Inflammatory macrophage treated with lipopolysaccharide for 1 hour (primary cell): ENCODE measurements at regions not wholly inside any gene's neighbourhood (a gene's known extent, or its start where the extent isn't known, plus 50 kb on each side); places are given as distances from the start of the nearest gene placed in this dataset.

Experiments used
- DNase-seq, 2 donors: peaks; one replicate each; pipeline ENCODE4 v3.0.0-alpha.2; 2020 to 2022

DNA sequence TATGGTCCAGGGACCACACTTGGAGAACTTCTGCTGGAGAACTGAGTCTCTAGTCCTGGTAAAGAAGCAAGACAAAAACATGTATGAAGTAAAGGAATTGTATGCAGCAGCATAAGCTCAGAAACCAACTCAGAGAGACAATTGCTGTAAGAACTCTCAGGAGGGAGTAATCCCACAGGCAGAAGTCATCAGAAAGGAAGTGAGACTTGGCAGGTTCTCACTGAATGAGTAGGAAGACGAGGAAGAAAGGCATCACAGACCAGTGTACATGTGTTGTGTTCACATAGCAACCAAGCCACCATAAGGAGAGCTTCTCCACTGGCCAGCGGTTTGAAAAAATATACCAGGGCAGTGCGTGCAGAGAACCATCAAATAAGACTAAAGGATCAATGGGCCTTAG lies 57.9 kb upstream of the FST start:
- peak in 1 of 2 donors; percentile 8 for DNase-seq

DNA sequence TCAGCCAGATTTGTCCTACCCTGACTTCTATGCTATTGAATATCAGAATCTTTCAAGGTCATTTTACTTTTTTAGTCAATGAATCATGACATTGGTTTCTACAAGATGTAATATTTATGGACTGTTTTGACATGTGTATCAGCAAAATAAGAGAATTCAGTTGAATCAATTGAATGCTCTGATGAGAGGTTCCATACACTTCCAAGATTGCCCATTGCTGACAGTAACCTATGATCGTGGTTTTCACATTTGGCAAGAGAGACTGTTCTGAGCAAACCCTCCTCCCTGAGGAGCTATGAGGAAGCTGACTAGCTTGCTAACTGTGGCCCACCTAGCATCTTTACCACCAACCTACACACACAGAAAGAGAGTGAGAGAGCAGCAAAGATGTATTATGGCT lies 56.7 kb upstream of the FST start:
- no peak for DNase-seq

DNA sequence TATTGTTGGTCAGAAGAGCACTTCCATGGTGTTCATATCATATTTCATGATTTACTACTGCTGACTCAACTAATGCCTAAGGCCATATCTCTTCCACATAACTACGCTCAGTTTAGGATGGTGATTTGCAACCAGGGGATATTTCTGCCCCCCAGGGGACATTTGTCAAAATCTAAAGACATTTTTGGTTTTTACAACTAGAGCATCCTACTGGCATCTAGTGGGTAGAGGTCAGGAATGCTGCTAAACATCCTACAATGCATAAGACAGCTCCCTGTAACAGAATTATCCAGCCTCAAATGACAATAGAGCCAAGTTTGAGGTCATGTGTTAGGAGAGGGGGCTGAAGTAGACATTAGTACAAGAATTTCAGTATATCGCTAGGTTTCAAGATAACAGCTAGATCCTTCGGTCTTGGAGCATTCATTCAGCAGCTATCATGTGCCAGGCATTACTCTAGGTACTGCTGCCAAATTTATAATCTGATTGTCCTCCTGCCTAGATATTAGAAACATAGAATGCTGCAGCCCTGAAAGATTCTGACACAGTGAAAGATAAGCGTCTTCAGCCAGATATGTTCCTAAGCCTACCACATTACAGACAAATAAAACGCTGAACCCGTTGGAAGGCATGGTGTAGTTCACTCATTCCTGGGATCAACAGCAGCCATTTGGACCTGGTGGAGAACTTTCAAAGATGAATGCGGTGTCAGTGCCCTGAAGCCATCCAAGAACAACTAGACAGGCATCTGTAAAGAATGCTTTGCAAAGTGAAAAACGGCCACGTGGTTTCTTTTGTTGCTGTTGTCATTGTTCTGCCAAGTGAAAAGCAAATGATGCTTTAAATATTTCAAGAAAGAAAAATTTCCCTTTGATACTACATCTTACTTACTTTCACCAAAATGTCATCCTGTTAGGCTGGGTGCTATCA lies 55.5 kb upstream of the FST start:
- DNase-seq, result no peak

DNA sequence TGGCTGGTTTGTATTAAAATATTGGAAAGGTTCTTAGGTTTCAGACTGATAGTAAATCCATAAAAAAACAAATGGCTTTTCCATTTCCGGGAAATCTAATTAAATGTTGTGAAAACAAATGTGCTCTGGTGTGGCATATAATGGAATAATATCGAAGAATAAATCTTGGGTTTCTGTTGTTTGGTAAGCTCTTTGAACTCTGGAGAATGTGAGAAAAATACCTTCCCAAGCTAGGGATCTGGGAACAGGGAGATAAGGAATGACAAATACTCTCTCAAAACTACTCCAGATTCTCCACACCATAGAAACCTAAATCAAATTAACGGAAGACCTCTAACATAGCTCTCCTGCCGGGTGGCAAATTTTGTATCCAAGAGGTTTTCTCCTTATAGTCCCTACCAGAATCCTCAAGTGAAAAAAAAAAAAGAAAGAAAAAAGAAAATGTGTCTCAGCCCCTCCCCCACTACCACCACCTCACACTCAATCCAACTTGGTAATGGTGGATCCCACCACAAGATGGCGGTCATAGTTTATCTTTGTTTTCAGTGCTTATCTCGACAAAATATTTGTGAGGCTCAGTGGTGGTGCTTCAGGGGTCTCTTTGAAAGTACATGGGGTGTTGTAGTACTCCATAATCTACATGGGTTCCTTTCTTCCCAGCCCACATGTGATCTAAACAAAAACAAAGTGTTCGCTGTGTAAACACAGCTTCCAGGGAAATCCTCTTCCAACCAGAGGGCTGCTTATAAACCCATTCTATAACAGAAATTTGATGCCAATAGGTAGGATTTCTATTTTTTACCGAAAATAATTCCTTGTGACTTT lies 54.5 kb upstream of the FST start:
- peak in 1 of 2 donors; percentile 50 for DNase-seq

DNA sequence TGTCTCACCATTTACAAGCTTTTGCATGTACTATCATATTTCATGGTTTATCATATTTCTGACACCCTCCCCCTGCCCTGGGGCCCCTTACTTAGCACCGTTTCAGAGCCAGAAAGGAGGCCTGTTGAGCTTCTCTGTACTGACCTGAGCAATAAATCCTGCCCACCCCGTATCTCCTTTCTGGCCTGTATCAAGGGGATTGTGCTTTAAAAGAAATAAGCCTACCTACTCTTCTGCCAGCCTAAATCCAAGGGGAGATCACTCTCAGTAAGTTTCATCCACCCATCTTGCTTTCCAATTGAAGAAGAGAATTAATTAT lies 54.0 kb upstream of the FST start:
- DNase-seq, result no peak

DNA sequence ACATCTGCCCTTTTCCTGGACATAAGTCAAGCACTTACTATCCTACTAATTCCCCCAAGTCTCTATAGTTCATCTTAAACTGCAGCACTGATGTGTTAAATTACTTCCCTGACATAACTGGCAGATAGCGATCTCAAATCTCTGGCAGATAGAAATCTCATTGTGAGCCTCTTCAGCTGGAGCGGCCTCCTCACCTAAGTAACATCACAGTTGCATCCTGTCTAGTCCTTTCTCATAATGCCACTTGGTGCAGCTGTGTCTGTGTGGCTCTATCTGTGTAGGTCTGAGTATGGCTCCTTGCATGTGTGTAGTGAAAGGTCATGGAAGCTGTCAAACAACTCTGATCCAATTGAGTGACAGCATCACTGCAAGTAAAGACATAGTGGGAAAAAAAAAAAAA lies 53.6 kb upstream of the FST start:
- DNase-seq, result no peak

DNA sequence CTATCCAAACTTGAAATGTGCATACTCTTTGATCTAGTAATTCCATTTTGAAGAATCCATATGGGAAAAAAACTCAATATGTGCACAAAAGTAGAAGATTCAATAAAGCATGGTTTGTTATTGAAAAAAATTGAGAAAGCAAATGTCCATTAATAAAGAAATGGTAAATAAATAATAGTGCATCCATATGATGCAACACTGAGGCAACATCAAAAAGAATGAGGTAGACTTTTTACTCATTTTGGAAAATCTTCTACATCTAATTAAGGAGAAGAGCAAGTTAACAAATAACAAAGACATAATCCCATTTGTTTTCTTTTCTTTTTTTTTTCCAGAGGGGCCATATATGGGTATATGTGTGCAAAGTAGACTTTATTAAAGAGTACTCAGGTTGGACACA lies 52.5 kb upstream of the FST start:
- DNase-seq, result no peak

DNA sequence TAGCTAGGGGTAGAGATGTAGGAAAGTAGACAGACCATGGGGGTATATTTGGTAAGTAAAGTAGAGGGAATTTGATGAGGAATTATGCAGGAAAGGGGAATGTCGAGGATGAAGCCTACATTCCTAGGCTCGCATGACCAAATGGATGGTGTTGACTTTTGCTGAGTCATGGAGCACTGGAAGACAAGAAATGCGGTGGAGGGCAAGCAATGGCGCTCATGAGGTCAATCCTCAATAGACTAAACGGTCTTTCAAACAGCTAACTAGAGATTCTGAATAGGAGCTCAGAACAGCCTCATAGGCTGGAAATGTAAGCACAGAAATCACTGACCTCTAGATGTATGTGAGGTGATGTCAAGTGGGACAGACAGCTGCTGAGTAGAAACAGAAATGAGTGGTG lies 50.7 kb upstream of the FST start:
- DNase-seq, result no peak

DNA sequence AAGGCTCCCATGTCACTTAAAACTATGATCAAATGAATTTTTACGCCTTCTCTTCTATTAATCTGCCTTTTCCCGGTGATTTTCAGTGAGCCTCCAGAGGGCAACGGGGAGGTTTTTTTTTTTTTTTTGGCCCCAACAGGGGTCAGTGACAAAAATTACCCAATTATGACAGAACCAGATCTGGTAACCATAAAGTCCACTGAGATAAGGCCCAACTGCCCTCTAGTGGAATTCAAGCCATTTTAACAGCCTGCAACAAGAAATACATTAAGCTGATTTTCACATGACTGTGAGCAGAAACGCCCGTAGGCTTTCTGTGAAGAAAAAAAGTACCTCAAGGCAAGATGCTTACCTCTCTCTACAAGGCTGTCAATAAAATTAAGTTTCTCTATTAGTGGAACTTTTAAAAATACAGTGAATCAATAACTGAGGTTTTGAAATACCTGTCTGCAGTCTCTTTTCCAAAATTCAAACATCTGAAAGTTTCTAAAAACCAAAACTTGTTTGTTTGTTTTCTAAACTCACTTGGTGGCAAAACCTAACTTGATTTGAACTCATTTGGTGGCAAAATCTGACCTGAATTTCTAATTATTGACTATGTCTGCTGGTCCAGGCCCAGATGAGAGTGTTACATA lies 49.7 kb upstream of the FST start:
- peak in 1 of 2 donors; percentile 6 for DNase-seq
